GM18520 (cell line): ENCODE measurements at regions not wholly inside any gene's neighbourhood (a gene's known extent, or its start where the extent isn't known, plus 50 kb on each side); places are given as distances from the start of the nearest gene placed in this dataset.
"Not testable (repeated sequence)": the region's sequence is repeated elsewhere in the genome, so short reads cannot be mapped to it uniquely, and the experiment has no call there.

Experiments used
- ATAC-seq: cut with Tn5 transposase; IDR thresholded peaks from one replicate; pipeline ENCODE4 v1.9.1; 2021; ENCODE audit not compliant: unreplicated experiment

DNA sequence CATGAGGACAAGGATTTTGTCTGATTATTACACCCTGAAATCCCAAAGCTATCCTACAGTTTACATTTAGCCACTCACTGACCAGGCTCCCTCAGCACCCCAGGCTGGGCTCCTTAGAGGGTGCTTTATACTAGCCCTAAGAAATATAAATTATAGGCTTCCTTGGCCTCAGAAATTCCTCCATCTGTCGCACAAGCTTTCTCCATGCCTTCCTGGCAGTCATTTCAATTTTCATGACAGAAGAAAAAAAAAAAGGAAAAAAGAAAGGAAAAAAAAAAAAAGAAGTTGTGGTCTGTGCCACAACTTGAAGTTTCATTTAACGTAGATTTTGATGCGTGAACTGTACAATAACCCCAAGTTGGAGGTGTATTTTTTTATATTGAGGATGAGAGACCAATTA is 719.5 kb downstream of the BCL11A start:
- no peak for ATAC-seq

DNA sequence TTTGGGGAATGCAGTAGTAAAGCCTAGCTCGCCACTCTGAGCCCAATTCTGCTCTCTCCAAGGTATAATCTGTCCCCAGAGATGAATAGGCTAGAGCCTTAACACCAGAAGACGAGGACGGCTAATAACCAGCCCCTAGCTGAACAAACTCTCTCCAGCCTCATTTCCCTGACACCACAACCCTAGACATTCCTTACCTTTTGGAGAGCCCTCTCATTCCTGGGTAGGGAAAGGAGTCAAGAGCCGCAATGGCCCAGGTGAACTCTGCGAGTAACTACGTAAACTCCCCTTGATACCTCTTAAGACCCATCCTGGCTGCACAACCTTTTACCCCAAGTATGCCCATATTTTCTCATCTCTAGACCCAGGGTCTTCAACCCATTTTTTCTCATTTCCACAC is 722.9 kb downstream of the BCL11A start:
- no peak for ATAC-seq

DNA sequence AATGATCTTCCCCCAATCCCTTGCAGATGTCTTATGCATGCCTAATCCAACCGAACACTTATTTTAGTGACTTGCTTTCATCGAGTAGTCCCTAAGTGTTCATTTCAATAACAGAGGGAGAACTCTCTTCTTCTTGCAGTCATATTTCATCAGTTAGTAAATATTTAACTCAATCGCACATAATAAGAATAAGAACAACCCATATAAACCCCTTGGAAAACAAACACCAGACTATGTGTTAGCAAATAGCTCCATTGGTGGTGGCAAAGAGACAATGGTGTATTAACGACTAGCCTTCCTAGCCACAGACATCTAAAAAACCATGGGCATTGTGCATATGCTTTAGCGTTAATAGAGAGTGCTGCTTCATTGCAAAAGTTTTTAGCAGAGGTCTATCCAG is 725.8 kb downstream of the BCL11A start:
- ATAC-seq, result no peak

DNA sequence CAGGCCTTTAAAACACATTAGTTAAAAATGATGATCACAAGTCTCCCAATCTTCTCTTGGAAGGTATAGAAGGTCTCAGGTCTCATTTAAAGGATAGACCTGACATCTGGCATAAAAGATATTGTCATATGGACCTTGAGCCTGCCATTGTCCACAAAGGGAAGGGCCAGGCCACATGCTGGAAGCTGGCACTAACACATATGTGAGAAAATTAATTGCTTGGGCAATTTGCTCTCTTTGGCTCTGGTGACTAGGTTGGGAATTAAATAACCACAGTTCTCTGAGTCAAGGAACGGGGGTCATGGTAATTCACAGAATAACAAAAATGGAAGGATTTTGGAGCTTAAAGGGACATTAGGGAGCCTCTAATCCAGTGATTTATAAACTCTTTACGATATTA is 727.3 kb downstream of the BCL11A start:
- no peak for ATAC-seq

DNA sequence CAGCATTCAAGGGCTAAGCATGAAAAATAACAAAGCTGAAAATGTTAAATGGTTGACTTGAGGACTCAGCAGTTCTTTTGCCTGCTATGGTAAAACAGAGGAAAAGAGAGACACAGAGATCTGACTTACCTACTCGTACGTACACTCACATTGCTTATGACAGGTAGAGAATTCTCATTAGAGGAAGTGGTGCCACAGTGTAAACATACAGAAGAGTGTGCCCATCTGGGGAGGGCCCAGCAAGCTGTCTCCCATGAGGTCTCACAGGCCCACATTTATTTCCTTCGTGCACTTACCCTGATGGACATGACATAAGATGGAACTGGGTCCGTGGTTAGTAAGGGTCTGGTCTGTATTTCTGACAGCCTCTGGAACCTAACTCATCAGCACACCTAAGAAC is 729.1 kb downstream of the BCL11A start:
- no peak for ATAC-seq

DNA sequence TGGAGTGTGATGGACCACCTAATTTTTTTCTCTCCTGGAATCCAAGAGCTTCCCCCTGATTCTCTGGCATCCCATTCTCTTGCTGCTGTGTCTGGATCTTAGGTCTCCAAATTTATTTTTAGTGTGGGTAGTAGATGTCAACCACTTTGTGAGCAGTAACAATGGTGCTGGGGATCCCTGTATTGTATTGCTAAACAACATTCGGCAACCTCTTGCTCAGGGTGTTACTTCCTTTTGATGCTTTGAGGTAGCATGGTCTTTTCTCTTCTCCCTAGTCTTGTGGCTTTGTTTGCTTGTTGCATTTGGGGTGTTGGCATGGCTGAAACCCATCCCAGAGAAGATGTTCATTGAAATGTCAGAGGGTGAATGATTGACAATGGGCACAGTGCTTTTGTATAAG is 737.4 kb downstream of the BCL11A start:
- no peak for ATAC-seq

DNA sequence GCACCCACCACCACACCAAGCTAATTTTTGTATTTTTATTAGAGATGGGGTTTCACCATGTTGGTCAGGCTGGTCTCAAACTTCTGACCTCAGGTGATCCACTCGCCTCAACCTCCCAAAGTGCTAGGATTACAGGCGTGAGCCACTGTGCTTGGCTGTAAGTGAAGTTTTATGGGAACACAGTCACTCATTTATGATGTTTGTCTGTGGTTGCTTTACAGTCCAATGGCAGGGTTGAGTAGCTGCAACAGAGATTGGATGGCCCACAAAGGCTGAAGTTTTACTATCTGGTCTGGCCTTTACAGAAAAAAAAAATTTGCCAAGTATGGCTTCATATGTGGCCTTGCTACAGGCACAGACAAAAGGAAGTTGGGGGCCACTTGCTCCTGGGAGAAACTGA is 743.2 kb downstream of the BCL11A start:
- ATAC-seq, result not testable (repeated sequence)

DNA sequence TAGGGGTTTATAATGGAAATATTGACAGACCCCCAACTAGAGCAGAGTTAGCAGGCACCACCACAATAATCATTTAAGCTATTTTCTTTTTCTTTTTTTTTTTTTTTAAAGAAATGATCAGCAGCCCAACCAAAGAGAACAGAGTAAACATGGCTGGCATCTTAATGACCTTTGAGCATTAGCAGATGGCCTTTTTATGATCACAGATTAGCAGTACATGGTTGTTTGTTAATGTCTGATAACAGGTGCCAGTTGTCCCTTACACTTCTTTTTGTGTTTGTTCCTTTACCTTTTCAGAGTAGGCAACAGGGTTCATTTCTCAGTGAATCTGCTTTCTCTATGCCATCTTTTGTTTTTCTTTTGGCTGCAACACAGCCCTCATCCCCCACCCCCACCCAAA is 747.0 kb downstream of the BCL11A start:
- no peak for ATAC-seq

DNA sequence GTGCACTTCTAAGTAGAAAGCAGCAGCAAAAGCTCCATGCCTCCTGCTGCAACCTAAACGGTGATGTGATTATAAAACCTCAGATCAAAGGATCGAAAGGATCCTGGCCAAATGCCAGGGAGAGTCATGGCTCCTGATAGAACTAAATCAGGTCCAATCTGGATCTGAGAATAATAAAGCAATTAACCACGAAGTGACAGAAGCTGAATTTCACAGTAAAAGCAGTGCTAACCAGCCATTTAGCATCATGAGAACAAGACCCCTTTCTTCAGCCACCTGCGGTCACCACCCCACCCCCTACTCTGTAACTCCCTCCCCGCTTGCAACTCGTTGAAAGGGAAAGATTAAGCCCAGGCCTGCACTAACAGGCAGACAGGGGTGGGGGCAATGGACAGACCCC is 748.7 kb downstream of the BCL11A start:
- ATAC-seq, result no peak

DNA sequence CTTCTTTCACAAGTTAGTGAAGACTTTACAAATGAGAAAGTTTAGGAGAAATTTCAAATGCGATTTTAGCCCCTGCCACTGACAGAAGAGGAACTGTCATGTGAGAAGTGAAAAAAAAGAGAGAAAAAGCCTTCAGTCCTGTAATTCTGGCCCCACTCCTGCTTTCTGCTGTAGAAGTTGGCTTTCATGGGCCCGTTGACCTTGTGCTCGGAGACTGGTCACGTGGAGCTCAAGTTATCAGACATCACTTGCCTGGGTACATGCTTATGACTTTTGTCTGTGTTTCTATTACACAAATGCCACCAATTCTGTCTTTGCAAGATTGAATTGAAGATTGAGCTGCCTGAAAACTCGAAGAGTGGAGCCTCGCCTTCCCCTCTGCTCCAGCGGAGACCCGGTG is 749.9 kb downstream of the BCL11A start:
- ATAC-seq, result no peak

DNA sequence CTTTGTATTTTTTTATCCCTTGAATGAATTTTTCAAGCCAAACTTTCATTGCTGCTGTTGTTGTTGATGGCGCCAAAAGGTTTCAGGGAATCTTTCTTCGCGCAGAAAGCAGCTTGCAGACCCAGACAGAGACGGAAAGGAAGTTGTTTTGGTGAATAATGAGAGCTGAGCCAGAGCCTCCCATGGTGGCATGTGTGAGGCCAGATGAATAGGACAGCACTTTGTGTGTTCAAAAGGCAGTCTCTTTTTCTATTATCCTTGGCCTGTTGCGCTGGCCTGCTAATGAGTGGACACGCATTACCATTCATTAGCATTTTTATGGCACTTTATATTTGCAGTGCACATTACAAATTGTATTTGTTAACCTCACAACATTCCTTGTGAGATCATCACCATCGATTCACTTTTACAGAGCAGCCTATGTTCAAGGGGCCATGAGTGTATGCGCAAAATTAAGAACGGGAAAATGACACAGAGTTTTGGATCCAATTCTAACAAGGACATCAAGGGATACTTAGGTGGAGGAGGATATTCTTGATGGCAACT is 754.7 kb downstream of the BCL11A start:
- ATAC-seq, result no peak

DNA sequence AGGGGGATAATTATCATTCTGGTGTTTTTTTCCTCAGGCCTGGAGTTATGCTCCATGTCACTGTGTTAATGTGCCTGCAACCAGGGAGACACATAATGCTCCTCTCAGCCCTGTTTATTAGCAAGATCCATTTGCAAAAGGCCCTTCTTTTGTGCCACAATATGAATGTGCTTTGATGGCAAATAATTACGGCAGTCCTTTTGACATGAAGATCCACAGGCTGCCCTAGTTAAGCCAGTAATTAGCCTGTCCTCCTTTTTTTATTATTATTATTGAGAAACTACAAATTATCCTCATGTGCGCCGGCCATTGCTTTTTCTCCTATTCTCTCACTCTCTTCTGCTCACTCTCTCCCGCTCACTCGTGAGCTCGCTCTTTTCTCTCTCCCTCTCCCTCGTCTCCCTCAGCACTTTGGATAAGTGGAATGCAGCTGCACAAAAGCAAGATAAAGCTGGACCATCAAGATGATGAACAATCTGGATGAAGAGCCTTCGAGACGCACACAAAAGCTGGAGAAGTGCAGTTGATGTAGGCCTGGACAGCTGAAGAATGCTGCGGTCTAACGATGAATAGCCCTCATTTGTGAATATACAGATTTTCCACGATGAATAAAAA is 762.3 kb downstream of the BCL11A start:
- ATAC-seq, result no peak

DNA sequence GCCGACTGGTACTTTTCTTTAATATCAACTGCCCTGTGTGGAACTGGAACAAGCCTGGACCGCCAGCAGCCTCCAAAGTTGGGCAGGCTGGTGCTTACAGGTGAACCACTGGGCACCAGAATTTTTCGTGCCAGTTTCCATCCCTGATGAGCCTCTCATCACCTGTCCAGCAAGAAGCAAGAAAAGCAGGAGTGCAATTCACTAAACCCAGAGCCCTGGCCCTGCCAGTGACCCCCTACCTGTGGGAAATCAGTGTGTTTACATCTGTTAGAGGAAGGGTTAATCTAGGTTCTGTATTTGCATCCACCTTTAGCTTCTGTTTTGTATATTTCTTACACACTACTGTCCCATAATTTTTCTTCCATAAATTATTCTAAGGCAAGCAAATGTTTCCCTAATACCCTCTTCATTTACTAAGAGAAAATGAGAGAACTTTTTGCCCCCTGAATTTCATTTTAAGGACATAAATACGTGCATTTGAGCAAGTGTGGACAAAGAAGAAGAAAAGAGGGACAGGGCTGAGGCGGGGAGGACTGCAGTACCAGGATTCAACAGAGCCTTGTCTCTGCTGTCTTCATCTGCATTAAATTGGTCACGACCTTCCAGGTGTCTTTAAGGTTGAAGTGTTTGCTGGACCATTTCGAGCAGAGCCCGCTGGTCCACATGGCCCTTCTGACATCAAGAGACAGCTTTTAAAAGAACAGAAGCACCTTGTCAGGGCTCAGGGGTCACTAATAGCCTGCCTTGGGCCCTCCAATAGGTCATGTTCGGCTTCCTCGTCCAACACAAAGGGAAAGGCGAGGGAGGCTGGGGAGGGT is 763.1 kb downstream of the BCL11A start:
- no peak for ATAC-seq

DNA sequence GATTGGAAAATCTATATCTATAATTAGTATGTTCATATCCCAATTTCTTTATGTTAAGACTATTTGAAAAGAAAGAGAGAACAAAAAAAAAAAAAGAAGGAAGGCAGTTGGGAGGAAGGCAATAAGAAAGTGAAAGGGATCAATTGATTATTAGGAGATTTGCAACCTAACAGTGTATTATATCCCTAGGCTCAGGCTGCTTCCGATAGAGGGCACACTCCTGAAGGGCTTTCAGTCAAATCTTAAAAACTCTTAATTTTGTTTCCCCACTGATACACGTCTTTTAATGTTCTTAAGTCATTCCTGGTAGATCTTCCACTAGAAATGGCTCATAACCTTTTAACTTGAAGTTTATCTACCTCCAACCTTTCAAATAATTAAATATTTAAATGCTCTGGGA is 763.9 kb downstream of the BCL11A start:
- ATAC-seq, result no peak

DNA sequence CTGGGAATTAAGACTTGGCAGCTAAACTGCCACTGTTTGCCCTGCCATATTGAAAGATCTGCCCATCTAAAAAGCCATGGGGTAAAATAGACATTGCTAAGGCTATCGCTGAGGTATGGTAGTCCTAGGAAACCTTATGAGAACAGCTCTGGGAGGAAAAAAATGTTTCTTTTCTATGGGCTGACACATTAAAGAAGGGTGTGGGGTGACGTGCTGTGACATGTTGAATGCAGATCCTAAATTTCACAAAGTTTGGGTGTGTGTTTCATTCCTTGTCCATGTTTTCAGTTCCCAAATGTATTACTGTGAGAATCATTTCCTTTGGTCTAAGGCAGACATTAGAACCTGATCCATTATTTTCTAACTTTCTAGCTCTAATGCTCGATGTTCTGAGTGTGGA is 766.4 kb downstream of the BCL11A start:
- no peak for ATAC-seq

DNA sequence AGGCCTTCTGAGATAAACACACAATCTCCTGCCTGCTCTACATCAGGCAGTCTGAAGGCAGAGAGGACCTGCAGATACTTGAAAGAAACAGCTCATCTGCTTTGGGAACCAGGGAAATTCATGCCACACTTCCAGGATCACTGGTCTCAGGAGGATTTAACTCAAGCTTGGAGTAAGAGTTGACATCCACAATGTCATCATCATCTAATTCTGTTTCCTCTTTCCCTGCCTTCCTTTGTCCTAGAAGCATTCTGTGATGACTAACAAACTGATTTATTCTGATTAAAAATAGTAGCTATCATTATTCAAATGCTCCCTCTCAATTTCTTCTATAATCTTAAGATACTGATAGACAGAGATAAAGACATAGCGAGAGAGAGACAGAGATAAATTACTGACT is 766.8 kb downstream of the BCL11A start:
- ATAC-seq, result no peak

DNA sequence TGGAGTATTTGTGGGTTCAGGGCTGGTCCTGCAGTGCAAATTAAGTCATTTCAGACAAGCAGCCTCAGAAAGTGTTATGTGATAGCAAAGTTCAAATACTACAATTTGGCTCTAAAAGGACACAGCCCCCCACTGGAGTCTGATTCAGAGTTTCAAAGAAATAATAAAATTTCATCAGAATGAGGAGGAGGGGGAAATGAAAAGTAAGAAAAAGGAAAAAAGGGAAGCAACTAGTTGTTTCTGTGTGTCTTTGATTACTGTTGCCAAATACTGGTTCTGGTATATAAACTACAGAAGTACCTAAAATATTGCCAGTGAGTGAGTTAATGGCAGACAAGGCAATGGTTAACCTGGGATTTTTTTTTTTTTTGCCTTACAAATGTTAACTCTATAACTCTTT is 773.9 kb downstream of the BCL11A start:
- no peak for ATAC-seq

DNA sequence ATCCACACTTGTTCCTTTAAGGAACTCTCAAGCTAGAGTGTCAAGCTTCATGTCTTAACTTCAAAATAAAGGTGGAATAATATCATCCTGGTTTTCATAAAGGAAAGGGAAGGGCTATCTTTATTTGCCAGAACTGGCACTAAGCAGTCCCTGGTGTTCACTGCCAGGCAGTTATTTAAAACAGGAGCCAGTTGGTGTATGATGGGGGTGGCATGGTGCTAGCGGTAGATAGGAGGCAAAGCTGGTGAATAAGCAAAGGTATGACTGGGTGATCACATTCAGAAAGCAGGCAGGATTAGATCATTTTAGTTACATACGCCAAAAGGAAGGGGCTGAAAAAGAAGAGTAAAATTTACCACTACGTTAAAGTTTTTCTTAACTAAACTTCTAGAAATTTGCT is 776.3 kb downstream of the BCL11A start:
- ATAC-seq, result no peak

DNA sequence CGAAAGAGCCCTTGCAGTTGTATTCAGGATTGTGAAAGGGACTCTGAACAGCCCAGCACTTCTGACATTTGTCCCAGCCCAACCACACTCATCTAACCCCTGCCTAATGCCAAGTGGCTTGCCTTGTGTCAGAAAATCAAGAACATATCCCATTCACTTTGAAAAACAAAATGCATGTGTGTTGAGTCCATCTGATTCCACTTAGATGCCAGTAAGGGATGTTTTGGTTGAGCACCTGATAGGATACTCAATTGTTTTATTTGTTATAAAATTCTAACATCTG is 776.8 kb downstream of the BCL11A start:
- ATAC-seq, result no peak

DNA sequence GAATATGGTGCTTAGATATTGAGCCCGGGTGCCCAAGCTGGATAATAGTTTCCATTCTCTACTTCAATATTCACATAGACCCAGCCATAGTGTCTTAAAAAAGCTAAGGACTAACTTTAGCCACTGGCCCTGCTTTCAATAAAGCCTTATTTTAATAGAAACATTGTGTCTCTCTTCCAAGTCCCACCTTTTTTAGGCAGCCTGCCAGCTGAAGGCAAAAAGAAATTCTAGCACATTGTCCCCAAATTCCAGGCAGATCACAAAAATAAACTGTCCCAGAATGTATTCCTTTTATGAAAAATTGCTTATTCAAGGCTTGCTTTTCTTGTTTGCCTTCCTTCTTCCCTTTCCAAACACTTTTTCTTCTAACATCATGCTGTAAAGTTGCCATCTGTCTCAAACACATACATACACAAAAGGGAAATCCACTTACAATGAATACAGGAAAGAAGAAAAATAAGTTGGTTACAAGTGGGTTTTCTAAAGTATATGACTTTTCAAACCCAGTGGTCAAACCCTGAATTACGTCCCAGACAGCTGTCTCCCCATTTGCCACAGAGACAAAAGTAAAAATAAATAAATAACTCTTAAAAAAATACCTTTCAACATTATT is 778.5 kb downstream of the BCL11A start:
- no peak for ATAC-seq

DNA sequence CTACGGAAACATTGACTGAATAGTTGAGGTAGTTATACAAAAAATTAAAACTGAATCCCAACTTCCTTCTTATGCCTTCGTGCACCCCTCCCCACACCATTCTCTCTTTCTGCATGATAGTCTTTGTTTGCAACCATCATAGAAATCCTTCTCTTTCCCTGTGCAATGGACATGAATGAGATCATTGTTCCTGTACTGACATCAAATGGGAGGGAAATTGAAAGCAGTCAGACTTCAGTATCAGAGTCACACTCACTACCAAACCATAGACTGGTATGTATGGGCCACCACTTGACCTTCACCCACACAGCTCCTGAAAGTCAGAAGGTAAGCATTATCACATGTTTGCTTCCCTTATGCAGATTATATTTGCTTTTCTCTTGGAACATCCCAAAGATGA is 782.8 kb downstream of the BCL11A start:
- no peak for ATAC-seq

DNA sequence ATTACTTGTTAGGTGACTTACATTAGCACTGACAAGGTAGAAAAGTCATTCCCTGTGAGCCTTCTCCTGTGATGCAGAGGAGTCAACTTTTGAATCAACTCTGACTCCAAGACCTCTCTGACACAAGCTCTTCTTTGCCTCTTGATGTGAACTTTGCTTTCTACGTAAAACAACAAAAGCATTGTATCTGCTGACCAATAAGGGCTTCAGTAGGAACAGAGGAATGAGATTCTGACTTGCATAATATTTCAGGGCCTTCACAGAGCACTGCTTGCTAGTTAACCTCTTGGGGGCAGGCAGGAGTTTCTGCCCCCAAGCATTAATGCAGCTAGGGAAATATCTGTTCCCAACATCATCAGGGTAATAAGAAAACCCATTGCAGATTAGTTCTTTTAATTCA is 791.5 kb downstream of the BCL11A start:
- ATAC-seq, result no peak
